Thymus (tissue), 11 donors: ENCODE measurements at regions not wholly inside any gene's neighbourhood (a gene's known extent, or its start where the extent isn't known, plus 50 kb on each side); places are given as distances from the start of the nearest gene placed in this dataset.

Experiments
- DNase-seq, 9 donors: peaks; one replicate each; pipeline ENCODE4 v3.0.0-alpha.2; 2013; ENCODE audit warnings: low spot score in 9 of 9, low read depth in 6 of 9, missing footprints in 1 of 9
- H3K27ac ChIP-seq, 2 donors: one replicate each; pipeline ENCODE4 v1.5.1; 2013; ENCODE audit warnings: control low read depth in 1 of 2, low read depth in 1 of 2, low read length in 1 of 2, mild to moderate bottlenecking in 1 of 2, moderate library complexity in 1 of 2
- H3K27me3 ChIP-seq, 2 donors: one replicate each; pipeline ENCODE4 v1.5.1; 2013; ENCODE audit warnings: low read length in 1 of 2; ENCODE audit not compliant: control insufficient read depth in 2 of 2, insufficient read depth in 1 of 2
- H3K36me3 ChIP-seq, 2 donors: one replicate each; pipeline ENCODE4 v1.5.1; 2013; ENCODE audit warnings: low read length in 1 of 2, mild to moderate bottlenecking in 1 of 2, moderate library complexity in 1 of 2; ENCODE audit not compliant: control insufficient read depth in 2 of 2, insufficient read depth in 2 of 2
- H3K4me1 ChIP-seq, 2 donors: one replicate each; pipeline ENCODE4 v1.5.1; 2013; ENCODE audit warnings: low read length in 2 of 2; ENCODE audit not compliant: control insufficient read depth in 2 of 2, insufficient read depth in 2 of 2
- H3K4me3 ChIP-seq, 2 donors: one replicate each; pipeline ENCODE4 v1.5.1; 2013; ENCODE audit warnings: low read length in 2 of 2, control low read depth in 1 of 2, mild to moderate bottlenecking in 1 of 2
- H3K9me3 ChIP-seq, 2 donors: one replicate each; pipeline ENCODE4 v1.5.1; 2013; ENCODE audit warnings: low read length in 1 of 2, mild to moderate bottlenecking in 1 of 2; ENCODE audit not compliant: control insufficient read depth in 2 of 2, insufficient read depth in 1 of 2
- WGBS: extraction: QIAGEN DNeasy Blood & Tissue Kit; methylation state at CpG from one replicate; pipeline ENCODE4 v1.1.7; 2013; 5-methylcytosine and 5-hydroxymethylcytosine counted together
- donor health status: healthy.

DNA sequence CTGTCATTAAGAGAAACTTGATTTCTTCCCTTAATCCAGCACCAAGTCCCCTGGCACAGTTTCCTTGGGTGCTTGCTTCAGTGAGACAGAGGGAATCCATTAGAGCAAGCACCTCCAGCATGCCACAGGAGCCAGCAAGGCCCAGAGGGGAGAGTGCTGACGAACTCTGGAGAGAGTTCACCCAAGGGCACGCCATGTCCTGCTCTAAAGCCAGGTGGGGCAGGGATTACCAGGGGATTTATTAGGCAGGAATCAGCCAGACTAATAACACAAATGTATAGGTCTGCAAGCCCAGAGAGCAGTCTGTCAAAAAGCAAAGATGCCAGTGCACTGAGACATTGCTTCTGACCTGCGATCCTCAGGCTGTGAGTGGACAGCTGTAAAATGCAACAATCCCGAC, 155.4 kb upstream of the SYNDIG1 start:
- Histone ChIP-seq H3K27me3 (no peaks in the 10 kb centered on the region), H3K36me3 (no peaks in the 10 kb centered on the region), H3K4me3 (no peak overlapping the region), H3K27ac (no peak overlapping the region), H3K4me1 (peaks cover 9 to 20% of the 10 kb centered on the region in 2 donors), H3K9me3 (no peaks in the 10 kb centered on the region)
- DNase-seq, result no peak
- whole genome bisulfite sequencing, result 97% methylated on average over 4 of the region's 4 CpGs

DNA sequence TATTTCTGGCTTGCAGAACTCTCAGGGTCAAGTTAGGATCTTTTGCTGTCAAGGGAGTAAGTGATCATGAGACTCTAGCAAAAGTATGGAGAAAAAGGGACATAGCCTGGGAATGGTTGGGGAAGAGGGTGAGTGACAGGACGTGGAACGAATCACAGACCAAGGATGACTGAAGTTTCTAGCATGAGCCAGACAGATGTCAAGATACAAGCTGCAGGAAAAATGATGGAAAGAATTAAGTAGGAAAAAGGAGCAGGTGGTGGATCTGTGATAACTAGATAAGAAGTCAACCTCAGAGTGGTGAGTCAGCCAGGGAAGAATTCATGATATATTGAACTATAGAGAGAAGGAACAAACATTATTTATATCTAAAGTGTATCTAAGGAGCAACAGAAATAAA, 159.8 kb upstream of the SYNDIG1 start:
- no peak overlapping the region for H3K27ac ChIP-seq
- H3K4me3 ChIP-seq, result no peak overlapping the region
- 88% methylated on average over 2 of the region's 2 CpGs for WGBS
- no peaks in the 10 kb centered on the region for H3K27me3 ChIP-seq
- DNase-seq, result no peak
- H3K4me1 ChIP-seq, result peaks cover 0 to 7% of the 10 kb centered on the region in 2 donors
- H3K9me3 ChIP-seq, result no peaks in the 10 kb centered on the region
- H3K36me3 ChIP-seq, result no peaks in the 10 kb centered on the region

DNA sequence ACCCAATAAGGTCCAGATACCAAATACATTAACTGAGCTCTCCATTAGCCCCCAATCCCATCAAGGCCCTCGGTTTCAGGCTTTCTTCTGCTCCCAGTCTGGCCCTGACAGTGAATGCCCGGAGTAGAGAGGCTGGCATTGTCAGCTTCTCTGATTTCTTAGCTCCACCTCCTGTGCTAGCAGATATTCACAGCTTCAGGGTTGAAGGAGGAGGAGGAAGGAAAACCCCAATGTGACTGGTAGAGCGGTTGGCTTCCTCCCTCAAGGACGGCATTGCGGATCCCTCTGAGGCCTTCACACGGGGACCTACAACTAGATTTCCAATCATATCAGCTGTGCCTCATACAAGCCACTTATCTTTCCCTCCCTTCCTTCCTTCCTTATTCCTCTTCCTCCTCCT, 164.1 kb upstream of the SYNDIG1 start:
- H3K4me3 ChIP-seq, result no peak overlapping the region
- H3K9me3 ChIP-seq, result no peaks in the 10 kb centered on the region
- no peaks in the 10 kb centered on the region for H3K36me3 ChIP-seq
- H3K4me1 ChIP-seq, result peaks cover 0 to 7% of the 10 kb centered on the region in 2 donors
- no peak overlapping the region for H3K27ac ChIP-seq
- peak in 2 of 9 donors; percentile 17 to 50 for DNase-seq
- no peaks in the 10 kb centered on the region for H3K27me3 ChIP-seq
- 25% methylated on average over 6 of the region's 6 CpGs for WGBS

DNA sequence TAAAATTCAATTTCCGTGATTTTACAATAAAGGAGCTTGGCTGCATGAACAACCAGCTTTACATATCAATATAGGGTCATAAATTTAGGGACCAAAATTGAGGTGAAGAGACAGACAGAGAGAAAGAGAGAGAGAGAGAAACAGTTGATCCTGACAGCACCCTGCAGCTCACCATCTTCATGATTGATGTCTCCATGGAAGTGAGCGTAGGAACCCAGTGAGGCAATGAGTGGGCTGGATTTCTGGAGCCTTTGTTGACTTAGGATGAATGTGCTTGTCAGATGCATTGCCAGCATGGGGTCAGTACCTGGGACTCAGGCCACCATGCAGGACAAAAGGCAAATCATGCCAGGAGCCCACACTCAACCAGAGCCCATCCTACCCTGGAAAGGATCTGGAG, 165.1 kb upstream of the SYNDIG1 start:
- no peak overlapping the region for H3K4me3 ChIP-seq
- no peaks in the 10 kb centered on the region for H3K36me3 ChIP-seq
- no peaks in the 10 kb centered on the region for H3K9me3 ChIP-seq
- no peak for DNase-seq
- WGBS, result 98% methylated on average over 2 of the region's 2 CpGs
- no peak overlapping the region for H3K27ac ChIP-seq
- peaks cover 0 to 7% of the 10 kb centered on the region in 2 donors for H3K4me1 ChIP-seq
- H3K27me3 ChIP-seq, result no peaks in the 10 kb centered on the region

DNA sequence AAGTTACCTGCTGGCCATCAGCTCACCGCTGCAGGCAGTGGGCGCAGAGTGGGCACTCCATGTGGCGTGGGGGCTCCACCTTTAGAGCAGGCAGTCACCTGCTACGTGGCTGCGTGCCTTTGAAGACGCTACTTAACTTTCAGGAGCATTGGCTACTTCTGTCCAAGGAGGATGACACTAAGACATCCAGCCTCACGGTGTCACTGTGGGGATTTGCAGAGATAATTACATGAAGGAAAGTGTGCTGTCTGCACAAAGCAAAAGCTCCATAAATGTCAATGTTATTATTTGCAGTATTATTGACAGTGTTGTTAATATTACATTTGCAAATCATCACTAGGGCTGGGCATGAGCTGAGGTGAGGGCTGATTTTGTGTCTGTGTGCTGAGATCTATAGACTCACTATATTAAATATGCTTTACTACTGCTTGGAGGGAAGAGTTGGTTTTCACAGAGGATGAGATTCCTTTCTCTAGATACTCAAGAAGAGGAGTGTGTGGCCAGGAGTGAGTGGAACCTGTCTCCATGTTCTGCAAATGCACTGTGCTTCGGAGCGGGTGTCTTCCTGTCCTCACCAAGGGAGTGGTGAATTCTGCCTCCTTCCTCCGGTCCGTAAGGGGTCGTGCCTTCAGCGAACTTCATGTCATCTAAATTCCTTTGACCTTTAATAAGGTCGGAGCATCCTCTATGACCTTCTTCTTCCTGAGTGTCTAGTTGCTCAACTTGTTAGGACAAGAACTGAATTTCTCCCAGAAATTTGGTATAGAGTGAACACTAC, 165.8 kb upstream of the SYNDIG1 start:
- no peaks in the 10 kb centered on the region for H3K36me3 ChIP-seq
- H3K4me3 ChIP-seq, result no peak overlapping the region
- peaks cover 0 to 7% of the 10 kb centered on the region in 2 donors for H3K4me1 ChIP-seq
- H3K27me3 ChIP-seq, result no peaks in the 10 kb centered on the region
- no peaks in the 10 kb centered on the region for H3K9me3 ChIP-seq
- WGBS, result 96% methylated on average over 14 of the region's 14 CpGs
- peak in 1 of 9 donors; percentile 12 for DNase-seq
- H3K27ac ChIP-seq, result no peak overlapping the region

DNA sequence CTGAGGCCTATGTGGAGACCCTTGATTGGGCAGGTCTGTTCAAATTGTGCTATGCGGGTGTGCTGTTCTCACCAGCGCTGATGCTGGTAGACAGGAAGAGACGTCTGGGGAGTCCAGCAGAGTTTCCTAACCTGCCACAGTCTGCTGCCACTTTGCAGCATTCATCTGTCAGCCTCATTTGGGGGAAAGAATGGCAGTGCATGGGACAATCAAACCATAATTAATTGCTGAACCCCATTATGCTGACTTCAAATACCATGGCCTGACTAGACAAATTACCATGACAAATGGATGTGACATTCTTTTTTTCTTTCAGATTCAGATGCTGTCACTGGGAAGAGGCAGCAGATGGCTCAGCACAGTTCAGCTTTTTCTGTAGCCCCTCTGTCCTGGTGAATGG, 171.4 kb upstream of the SYNDIG1 start:
- Histone ChIP-seq H3K36me3 (no peaks in the 10 kb centered on the region), H3K9me3 (no peaks in the 10 kb centered on the region), H3K27ac (no peak overlapping the region), H3K4me1 (no peaks in the 10 kb centered on the region), H3K4me3 (no peak overlapping the region), H3K27me3 (no peaks in the 10 kb centered on the region)
- WGBS, result 95% methylated on average over 3 of the region's 3 CpGs
- no peak for DNase-seq

DNA sequence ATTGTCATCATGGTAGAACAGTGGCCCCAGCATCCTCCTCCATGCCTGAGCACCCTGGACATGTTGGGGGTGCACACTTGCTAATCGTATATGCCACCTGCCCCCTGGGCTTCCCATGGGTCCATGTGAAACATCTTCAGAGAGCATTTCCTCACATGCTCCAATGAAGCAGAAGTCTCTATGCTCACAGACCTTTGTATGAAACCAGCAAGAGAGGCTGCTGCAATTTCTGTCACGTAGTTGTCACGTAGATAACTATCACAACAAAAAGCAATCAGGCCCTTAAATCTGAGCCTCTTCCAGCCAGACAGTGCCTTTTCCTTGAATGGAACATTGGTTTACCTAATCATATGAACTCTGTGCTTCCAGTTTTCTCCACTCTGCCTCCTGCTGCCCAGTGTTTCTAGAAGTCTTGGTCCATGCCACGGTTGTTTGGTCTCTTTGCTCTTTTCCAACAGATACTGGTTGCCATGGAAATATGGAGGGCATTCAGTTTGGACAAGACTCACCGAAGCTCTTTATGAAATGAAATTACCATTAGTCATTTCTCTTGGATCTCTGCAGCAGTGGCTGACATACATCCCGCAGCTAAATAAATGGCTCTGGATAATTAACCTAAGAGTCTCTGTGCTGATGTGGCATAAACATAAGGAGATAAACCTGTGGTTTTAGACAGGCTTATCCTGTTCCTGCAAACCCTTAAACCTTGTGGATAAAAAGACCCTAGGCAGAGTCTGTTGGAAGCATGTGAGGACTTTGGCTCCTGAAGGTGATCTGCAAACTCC, 172.8 kb upstream of the SYNDIG1 start:
- Histone ChIP-seq H3K4me3 (no peak overlapping the region), H3K27me3 (no peaks in the 10 kb centered on the region), H3K36me3 (no peaks in the 10 kb centered on the region), H3K4me1 (no peaks in the 10 kb centered on the region), H3K27ac (no peak overlapping the region), H3K9me3 (no peaks in the 10 kb centered on the region)
- no peak for DNase-seq
- WGBS, result 91% methylated on average over 6 of the region's 6 CpGs

DNA sequence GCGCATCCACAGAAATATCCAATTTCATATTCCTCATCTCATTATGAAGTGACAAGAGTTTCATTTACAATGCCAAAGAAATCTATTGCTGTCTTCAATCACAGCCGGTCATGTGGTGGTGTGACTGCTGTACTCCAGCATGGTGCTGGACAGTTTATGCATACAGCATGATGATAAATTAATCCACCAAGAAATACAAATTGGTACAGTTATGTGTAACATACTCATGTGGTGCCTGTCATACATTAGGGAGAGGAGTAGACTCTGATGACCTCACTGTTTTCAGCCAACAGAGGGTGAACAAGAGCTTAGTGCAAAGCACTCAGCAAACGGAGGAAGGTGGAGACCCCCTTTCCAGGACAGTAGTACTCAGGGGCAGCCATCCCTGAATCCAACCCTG, 178.4 kb upstream of the SYNDIG1 start:
- Histone ChIP-seq H3K27me3 (no peaks in the 10 kb centered on the region), H3K27ac (no peak overlapping the region), H3K36me3 (no peaks in the 10 kb centered on the region), H3K9me3 (no peaks in the 10 kb centered on the region), H3K4me1 (peaks cover 5 to 14% of the 10 kb centered on the region in 2 donors), H3K4me3 (no peak overlapping the region)
- DNase-seq, result peak in 1 of 9 donors; percentile 7
- 93% methylated on average over 3 of the region's 3 CpGs for WGBS

DNA sequence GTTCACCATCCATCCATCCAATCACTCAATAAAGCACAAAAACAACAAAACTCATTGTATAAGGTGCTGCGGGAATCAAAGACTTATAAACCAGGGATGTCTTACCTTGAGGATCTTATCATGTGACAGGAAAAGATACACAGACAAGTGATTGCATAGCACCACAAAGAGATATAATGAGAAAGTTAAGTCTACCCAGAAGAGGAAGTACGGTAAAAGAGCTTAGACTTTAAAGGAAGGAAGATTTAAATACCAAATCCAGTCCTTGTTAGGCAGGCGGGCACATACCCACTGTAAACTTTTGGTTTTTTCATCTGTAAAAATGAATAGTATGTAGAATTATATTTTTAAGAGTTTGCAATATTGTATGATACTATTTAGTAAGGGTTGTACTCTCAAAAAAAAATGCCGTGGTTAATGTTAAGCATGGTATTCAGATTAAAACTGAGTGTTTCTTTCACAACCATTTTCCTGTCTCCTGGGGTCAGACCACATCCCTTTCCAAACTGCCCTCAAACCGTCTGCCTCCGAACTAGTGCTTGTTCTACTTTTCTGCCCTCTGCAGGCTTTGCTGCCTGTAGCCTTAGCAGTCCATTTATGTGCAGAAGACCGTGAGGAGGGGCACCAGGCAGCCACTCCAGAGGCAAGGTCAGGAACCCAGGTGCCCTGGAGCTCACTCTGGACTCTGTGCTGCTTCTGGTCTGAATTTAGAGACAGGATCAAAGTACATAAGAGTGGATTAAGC, 179.5 kb upstream of the SYNDIG1 start:
- WGBS, result 6% methylated on average over 7 of the region's 7 CpGs
- no peaks in the 10 kb centered on the region for H3K36me3 ChIP-seq
- H3K27ac ChIP-seq, result peak overlapping the region; percentile 64 to 87
- H3K9me3 ChIP-seq, result no peaks in the 10 kb centered on the region
- peak in 7 of 9 donors; percentile 26 to 74 (median 42) for DNase-seq
- no peak overlapping the region for H3K4me3 ChIP-seq
- H3K4me1 ChIP-seq, result peaks cover 5 to 14% of the 10 kb centered on the region in 2 donors
- H3K27me3 ChIP-seq, result no peaks in the 10 kb centered on the region
